ENCODE measurements at regions not wholly inside any gene's neighbourhood (a gene's known extent, or its start where the extent isn't known, plus 50 kb on each side); places are given as distances from the start of the nearest gene placed in this dataset.

DNA sequence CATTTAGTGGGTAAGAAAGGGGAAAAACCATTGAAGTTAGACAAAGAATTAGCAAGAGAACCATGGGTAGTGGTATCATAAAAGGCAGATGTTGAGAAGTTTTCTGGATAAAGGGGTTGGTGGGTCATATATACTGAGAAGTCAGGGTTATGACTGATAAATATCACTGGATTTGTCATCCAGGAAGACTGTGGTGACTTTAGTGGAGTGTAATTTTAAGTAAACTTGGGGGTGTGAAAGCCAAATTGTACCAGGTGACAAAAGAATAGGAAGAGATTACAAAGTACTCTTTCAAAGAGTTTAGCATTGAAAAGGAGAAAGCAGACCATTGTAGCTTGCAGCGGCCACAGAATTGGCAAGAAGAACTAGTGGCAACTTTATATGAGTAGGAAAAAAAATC, 315.2 kb upstream of the DMAC1 start:
- intact Hi-C loops (cut with micrococcal nuclease; ENCODE audit: unreplicated experiment): no loop called here
- ATAC-seq (no peak), DNase-seq (ENCODE audit: low read depth, low spot score) (no peak)
- Histone ChIP-seq H3K4me3 (ENCODE audit: low read depth in 2 of 2, low read length in 2 of 2) (no peak overlapping the region), H3K9me3 (ENCODE audit: control insufficient read depth, insufficient read depth, low read depth, low read length) (no peaks in the 10 kb centered on the region), H3K36me3 (ENCODE audit: control insufficient read depth, insufficient read depth, low read length) (no peaks in the 10 kb centered on the region), H3K4me1 (ENCODE audit: control insufficient read depth, insufficient read depth, low read length) (no peaks in the 10 kb centered on the region), H3K27me3 (ENCODE audit: control insufficient read depth, insufficient read depth, low read length) (no peaks in the 10 kb centered on the region), H3K27ac (ENCODE audit: low read length) (no peak overlapping the region)
- BruUV-seq (replicated peaks): no TSS peak
- ChIA-PET CTCF (no interaction called here), POLR2A (no interaction called here)
- in situ Hi-C loops (cut with HindIII; ENCODE audit: low pct_unique_long_range_greater_than_20kb, low sequenced_read_pairs): no loop called here
- TF ChIP-seq SIN3A (IDR thresholded peaks at IDR 0.05; ENCODE audit: borderline replicate concordance, insufficient read depth, low read depth, low read length) (no peak), POLR2AphosphoS5 (IDR thresholded peaks at IDR 0.05; ENCODE audit: low read depth, low read length) (no peak), TCF7L2 (IDR thresholded peaks at IDR 0.05; ENCODE audit: low read depth, low read length) (no peak)
- TF ChIP-seq, protein P1, sequence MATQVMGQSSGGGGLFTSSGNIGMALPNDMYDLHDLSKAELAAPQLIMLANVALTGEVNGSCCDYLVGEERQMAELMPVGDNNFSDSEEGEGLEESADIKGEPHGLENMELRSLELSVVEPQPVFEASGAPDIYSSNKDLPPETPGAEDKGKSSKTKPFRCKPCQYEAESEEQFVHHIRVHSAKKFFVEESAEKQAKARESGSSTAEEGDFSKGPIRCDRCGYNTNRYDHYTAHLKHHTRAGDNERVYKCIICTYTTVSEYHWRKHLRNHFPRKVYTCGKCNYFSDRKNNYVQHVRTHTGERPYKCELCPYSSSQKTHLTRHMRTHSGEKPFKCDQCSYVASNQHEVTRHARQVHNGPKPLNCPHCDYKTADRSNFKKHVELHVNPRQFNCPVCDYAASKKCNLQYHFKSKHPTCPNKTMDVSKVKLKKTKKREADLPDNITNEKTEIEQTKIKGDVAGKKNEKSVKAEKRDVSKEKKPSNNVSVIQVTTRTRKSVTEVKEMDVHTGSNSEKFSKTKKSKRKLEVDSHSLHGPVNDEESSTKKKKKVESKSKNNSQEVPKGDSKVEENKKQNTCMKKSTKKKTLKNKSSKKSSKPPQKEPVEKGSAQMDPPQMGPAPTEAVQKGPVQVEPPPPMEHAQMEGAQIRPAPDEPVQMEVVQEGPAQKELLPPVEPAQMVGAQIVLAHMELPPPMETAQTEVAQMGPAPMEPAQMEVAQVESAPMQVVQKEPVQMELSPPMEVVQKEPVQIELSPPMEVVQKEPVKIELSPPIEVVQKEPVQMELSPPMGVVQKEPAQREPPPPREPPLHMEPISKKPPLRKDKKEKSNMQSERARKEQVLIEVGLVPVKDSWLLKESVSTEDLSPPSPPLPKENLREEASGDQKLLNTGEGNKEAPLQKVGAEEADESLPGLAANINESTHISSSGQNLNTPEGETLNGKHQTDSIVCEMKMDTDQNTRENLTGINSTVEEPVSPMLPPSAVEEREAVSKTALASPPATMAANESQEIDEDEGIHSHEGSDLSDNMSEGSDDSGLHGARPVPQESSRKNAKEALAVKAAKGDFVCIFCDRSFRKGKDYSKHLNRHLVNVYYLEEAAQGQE (IDR thresholded peaks at IDR 0.05; ENCODE audit: insufficient read depth in 1 of 2, low read depth in 2 of 2, low read length in 1 of 2): no peak
- TF ChIP-seq, protein P2, sequence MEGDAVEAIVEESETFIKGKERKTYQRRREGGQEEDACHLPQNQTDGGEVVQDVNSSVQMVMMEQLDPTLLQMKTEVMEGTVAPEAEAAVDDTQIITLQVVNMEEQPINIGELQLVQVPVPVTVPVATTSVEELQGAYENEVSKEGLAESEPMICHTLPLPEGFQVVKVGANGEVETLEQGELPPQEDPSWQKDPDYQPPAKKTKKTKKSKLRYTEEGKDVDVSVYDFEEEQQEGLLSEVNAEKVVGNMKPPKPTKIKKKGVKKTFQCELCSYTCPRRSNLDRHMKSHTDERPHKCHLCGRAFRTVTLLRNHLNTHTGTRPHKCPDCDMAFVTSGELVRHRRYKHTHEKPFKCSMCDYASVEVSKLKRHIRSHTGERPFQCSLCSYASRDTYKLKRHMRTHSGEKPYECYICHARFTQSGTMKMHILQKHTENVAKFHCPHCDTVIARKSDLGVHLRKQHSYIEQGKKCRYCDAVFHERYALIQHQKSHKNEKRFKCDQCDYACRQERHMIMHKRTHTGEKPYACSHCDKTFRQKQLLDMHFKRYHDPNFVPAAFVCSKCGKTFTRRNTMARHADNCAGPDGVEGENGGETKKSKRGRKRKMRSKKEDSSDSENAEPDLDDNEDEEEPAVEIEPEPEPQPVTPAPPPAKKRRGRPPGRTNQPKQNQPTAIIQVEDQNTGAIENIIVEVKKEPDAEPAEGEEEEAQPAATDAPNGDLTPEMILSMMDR (IDR thresholded peaks at IDR 0.05): no peak

DNA sequence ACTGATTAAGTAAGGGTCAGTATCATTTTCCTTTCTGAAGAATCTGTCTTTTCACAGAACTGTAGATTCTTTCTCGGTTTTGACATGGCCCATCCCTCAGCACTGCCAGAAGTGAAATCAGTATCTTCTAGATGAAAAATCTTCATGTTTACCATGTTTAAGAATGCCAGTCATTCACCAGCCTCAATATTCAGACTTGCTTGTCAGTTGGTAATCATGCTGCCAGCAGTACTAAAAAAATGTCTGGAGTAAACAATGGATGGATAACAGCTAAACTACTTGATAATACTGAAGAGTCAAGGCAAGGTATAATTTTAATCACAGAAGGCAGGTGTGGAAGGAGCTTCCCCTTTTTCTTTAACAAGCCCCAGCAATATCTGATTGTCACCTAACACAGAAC, 306.8 kb upstream of the DMAC1 start:
- in situ Hi-C loops (cut with HindIII; ENCODE audit: low pct_unique_long_range_greater_than_20kb, low sequenced_read_pairs): no loop called here

DNA sequence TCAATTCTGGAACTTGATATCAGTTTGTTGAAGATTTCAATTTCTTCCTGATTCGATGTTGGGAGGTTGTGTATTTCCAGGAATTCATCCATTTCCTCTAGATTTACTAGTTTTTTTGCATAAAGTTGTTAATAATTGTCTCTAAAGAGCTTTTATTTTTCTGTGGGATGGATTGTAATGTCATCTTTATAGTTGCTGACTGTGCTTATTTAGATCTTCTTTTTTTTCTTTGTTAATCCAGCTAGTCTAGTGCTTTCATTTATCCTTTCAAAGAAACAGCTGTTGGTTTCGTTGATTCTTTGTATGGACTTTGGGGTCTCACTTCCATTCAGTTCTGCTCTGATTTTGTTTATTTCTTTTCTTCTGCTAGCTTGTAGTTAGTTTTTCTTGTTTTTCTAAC, 302.0 kb upstream of the DMAC1 start:
- Histone ChIP-seq H3K9me3 (ENCODE audit: control insufficient read depth, insufficient read depth, low read depth, low read length) (no peaks in the 10 kb centered on the region), H3K27ac (ENCODE audit: low read length) (no peak overlapping the region), H3K36me3 (ENCODE audit: control insufficient read depth, insufficient read depth, low read length) (no peaks in the 10 kb centered on the region), H3K27me3 (ENCODE audit: control insufficient read depth, insufficient read depth, low read length) (no peaks in the 10 kb centered on the region), H3K4me3 (ENCODE audit: low read depth in 2 of 2, low read length in 2 of 2) (no peak overlapping the region), H3K4me1 (ENCODE audit: control insufficient read depth, insufficient read depth, low read length) (no peaks in the 10 kb centered on the region)
- in situ Hi-C loops (cut with HindIII; ENCODE audit: low pct_unique_long_range_greater_than_20kb, low sequenced_read_pairs) (no loop called here), intact Hi-C loops (cut with micrococcal nuclease; ENCODE audit: unreplicated experiment) (no loop called here)
- no peak for TF ChIP-seq TCF7L2 (IDR thresholded peaks at IDR 0.05; ENCODE audit: low read depth, low read length)
- no peak for TF ChIP-seq POLR2AphosphoS5 (IDR thresholded peaks at IDR 0.05; ENCODE audit: low read depth, low read length)
- TF ChIP-seq, protein P2 (IDR thresholded peaks at IDR 0.05): no peak
- no peak for TF ChIP-seq SIN3A (IDR thresholded peaks at IDR 0.05; ENCODE audit: borderline replicate concordance, insufficient read depth, low read depth, low read length)
- TF ChIP-seq, protein P1 (IDR thresholded peaks at IDR 0.05; ENCODE audit: insufficient read depth in 1 of 2, low read depth in 2 of 2, low read length in 1 of 2): no peak
- no TSS peak for BruUV-seq (replicated peaks)
- ChIA-PET CTCF (no interaction called here), POLR2A (no interaction called here)
- DNase-seq (ENCODE audit: low read depth, low spot score) (no peak), ATAC-seq (no peak)

More for the DNA sequence above, 306.8 kb upstream of the DMAC1 start:
- no peaks in the 10 kb centered on the region for H3K4me1 ChIP-seq (ENCODE audit: control insufficient read depth, insufficient read depth, low read length)
- BruUV-seq (replicated peaks): no TSS peak
- ChIA-PET POLR2A (no interaction called here), CTCF (no interaction called here)
- no peak overlapping the region for H3K4me3 ChIP-seq (ENCODE audit: low read depth in 2 of 2, low read length in 2 of 2)
- ATAC-seq: no peak
- H3K36me3 ChIP-seq (ENCODE audit: control insufficient read depth, insufficient read depth, low read length): no peaks in the 10 kb centered on the region
- DNase-seq (ENCODE audit: low read depth, low spot score): no peak
- intact Hi-C loops (cut with micrococcal nuclease; ENCODE audit: unreplicated experiment): no loop called here
- no peaks in the 10 kb centered on the region for H3K9me3 ChIP-seq (ENCODE audit: control insufficient read depth, insufficient read depth, low read depth, low read length)
- TF ChIP-seq SIN3A (IDR thresholded peaks at IDR 0.05; ENCODE audit: borderline replicate concordance, insufficient read depth, low read depth, low read length) (no peak), TCF7L2 (IDR thresholded peaks at IDR 0.05; ENCODE audit: low read depth, low read length) (no peak)
- no peak overlapping the region for H3K27ac ChIP-seq (ENCODE audit: low read length)
- H3K27me3 ChIP-seq (ENCODE audit: control insufficient read depth, insufficient read depth, low read length): no peaks in the 10 kb centered on the region

All from Panc1 (cell line).